GM13977 (cell line): ENCODE measurements at regions not wholly inside any gene's neighbourhood (a gene's known extent, or its start where the extent isn't known, plus 50 kb on each side); places are given as distances from the start of the nearest gene placed in this dataset.
"Not testable (repeated sequence)": the region's sequence is repeated elsewhere in the genome, so short reads cannot be mapped to it uniquely, and the experiment has no call there.

Experiments
- DNase-seq: peaks from one replicate; pipeline ENCODE4 v3.0.0; 2012; ENCODE audit warnings: low spot score
- in situ Hi-C: fragments of 300-500 bp; cut with MboI; formaldehyde crosslinking; loops from one replicate; pipeline ENCODE4 v1.12.0; 2022; ENCODE audit warnings: low sequenced_read_pairs, low pct_unique_long_range_greater_than_20kb, mixed read lengths, inconsistent platforms; ENCODE audit not compliant: unreplicated experiment
- TF ChIP-seq, protein P1 (sequence below): IDR thresholded peaks from 2 replicates; pipeline ENCODE4 v1.5.1; 2012; ENCODE audit warnings: mild to moderate bottlenecking, control low read depth; ENCODE audit not compliant: insufficient read depth; ENCODE audit errors: extremely low read depth, missing control alignments

GRCh38 chr4:103998756-103999155, 279.0 kb upstream of the TACR3 start:
- DNase-seq: no peak
- TF ChIP-seq, protein P1, sequence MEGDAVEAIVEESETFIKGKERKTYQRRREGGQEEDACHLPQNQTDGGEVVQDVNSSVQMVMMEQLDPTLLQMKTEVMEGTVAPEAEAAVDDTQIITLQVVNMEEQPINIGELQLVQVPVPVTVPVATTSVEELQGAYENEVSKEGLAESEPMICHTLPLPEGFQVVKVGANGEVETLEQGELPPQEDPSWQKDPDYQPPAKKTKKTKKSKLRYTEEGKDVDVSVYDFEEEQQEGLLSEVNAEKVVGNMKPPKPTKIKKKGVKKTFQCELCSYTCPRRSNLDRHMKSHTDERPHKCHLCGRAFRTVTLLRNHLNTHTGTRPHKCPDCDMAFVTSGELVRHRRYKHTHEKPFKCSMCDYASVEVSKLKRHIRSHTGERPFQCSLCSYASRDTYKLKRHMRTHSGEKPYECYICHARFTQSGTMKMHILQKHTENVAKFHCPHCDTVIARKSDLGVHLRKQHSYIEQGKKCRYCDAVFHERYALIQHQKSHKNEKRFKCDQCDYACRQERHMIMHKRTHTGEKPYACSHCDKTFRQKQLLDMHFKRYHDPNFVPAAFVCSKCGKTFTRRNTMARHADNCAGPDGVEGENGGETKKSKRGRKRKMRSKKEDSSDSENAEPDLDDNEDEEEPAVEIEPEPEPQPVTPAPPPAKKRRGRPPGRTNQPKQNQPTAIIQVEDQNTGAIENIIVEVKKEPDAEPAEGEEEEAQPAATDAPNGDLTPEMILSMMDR: no peak
- in situ Hi-C loops: no loop called here

- in situ Hi-C loops: no loop called here
- DNase-seq: peak; percentile 12
- TF ChIP-seq, protein P1: no peak
Measured at GRCh38 chr4:103996637-103997036, 276.9 kb upstream of the TACR3 start.

DNA sequence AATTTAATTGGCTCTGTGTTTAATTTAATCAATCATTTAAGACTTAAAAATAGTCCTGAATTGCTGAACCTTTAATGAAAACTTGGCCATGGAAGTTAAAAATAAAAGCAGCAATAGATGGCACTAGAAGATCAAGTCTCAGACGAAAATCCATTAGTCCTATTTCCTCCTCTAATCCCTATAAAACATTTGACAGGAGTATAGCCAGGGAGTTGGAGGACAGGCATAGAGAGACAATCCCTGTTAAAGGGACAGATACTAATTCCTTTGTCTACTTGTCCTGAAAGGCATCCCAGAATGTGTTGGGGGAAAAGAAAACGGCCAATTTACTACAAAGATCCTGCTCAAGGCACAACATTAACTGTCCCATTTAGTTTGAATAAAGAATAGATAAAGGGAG, 276.3 kb upstream of the TACR3 start:
- DNase-seq: no peak
- TF ChIP-seq, protein P1: peak; percentile 28
- in situ Hi-C loops: no loop called here

GRCh38 chr4:103994059-103994458, 274.3 kb upstream of the TACR3 start:
- TF ChIP-seq, protein P1: peak; percentile 26
- no peak for DNase-seq
- in situ Hi-C loops: no loop called here

GRCh38 chr4:103982454-103982853, 262.7 kb upstream of the TACR3 start:
- TF ChIP-seq, protein P1: no peak
- in situ Hi-C loops: no loop called here
- no peak for DNase-seq

DNA sequence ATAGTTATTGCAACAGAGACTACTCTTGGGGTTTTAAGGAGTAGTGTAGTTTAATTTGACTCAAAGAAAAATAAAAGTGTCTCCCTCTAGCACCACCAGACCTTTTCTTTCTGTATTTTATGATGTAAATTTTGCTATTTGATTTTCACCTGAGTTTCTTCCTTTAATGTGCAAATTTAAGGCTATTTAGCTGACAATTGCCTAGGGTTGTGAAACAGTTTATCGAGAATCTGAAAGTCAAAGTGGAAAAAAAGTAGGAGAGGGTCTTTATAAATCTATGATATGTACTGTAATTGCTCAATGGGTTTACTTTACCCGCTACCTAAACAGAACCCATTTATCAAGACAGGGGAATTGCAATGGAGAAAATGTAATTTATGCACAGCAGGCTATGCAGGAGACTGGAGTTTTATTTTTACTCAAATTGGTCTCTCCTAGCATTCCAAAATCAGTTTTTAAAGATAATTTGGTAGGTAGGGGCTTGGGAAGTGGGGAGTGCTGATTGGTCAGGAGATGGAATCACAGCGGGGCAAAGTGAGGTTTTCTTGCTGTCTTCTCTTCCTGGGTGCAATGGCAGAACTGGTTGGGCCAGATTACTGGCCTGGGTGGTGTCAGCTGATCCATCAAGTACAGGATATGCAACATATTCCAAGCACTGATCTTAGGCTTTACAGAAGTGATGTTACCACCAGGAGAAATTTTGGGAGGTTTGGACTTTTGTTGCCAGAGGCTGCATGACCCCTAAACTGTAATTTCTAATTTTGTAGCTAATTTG, 228.6 kb upstream of the TACR3 start:
- DNase-seq: no peak
- TF ChIP-seq, protein P1: no peak
- in situ Hi-C loops: no loop called here

GRCh38 chr4:103947617-103948016, 227.8 kb upstream of the TACR3 start:
- in situ Hi-C loops: no loop called here
- TF ChIP-seq, protein P1: no peak
- DNase-seq: no peak

GRCh38 chr4:103946621-103947268, 227.0 kb upstream of the TACR3 start:
- in situ Hi-C loops, DNase-seq: not testable (repeated sequence)
